NCI-H2081 treated with DMSO at 0.1 percent for 48 hours (cell line): ENCODE measurements at regions not wholly inside any gene's neighbourhood (a gene's known extent, or its start where the extent isn't known, plus 50 kb on each side); places are given as distances from the start of the nearest gene placed in this dataset.

Source experiments
- DNase-seq: peaks from one replicate; lab custom pipeline; 2025; lab: John Stamatoyannopoulos, UW

GRCh38 chr2:3960106-3960505 is 256.7 kb downstream of the DCDC2C start:
- no peak for DNase-seq

- no peak for DNase-seq
Observed at GRCh38 chr2:3962719-3963118, 259.3 kb downstream of the DCDC2C start.

GRCh38 chr2:3965211-3965610 is 261.8 kb downstream of the DCDC2C start:
- no peak for DNase-seq

- DNase-seq: no peak
Observed at GRCh38 chr2:3965953-3966352, 262.6 kb downstream of the DCDC2C start.

- DNase-seq: no peak
Observed at GRCh38 chr2:3966470-3966869, 263.1 kb downstream of the DCDC2C start.

- no peak for DNase-seq
Observed at GRCh38 chr2:3968736-3969135, 265.4 kb downstream of the DCDC2C start.

- no peak for DNase-seq
Observed at GRCh38 chr2:3970791-3971651, 267.6 kb downstream of the DCDC2C start.

- DNase-seq: no peak
Observed at GRCh38 chr2:3971652-3972192, 268.3 kb downstream of the DCDC2C start.

- no peak for DNase-seq
Observed at GRCh38 chr2:3972377-3972776, 269.0 kb downstream of the DCDC2C start.

GRCh38 chr2:3974765-3975164 is 271.4 kb downstream of the DCDC2C start:
- DNase-seq: no peak

- no peak for DNase-seq
Observed at GRCh38 chr2:3981446-3981987, 278.1 kb downstream of the DCDC2C start.

GRCh38 chr2:3982160-3982559 is 278.8 kb downstream of the DCDC2C start:
- no peak for DNase-seq

- DNase-seq: no peak
Observed at GRCh38 chr2:3986063-3986462, 282.7 kb downstream of the DCDC2C start.

GRCh38 chr2:3986530-3987258 is 283.3 kb downstream of the DCDC2C start:
- no peak for DNase-seq

- no peak for DNase-seq
Observed at GRCh38 chr2:4002841-4003403, 299.5 kb downstream of the DCDC2C start.

- DNase-seq: no peak
Observed at GRCh38 chr2:4012197-4012596, 308.8 kb downstream of the DCDC2C start.

GRCh38 chr2:4018535-4018934 is 315.2 kb downstream of the DCDC2C start:
- DNase-seq: no peak

- peak; percentile 75 for DNase-seq
Observed at GRCh38 chr2:4020153-4020552, 316.8 kb downstream of the DCDC2C start.

- no peak for DNase-seq
Observed at GRCh38 chr2:4020649-4021048, 317.3 kb downstream of the DCDC2C start.

- DNase-seq: no peak
Observed at GRCh38 chr2:4024605-4025004, 321.2 kb downstream of the DCDC2C start.

- DNase-seq: no peak
Observed at GRCh38 chr2:4029081-4029480, 325.7 kb downstream of the DCDC2C start.

GRCh38 chr2:4039896-4040295 is 336.5 kb downstream of the DCDC2C start:
- no peak for DNase-seq
